Body of pancreas (tissue), 4 donors: ENCODE measurements at regions not wholly inside any gene's neighbourhood (a gene's known extent, or its start where the extent isn't known, plus 50 kb on each side); places are given as distances from the start of the nearest gene placed in this dataset.

Experiments used
- ATAC-seq: fragments of 150-250 bp; one replicate; pipeline ENCODE4 v1.9.1; 2016
- DNase-seq, 4 donors: peaks; one replicate each; pipeline ENCODE4 v3.0.0-alpha.2; 2019
- H3K27ac ChIP-seq, 4 donors: fragments of 200-600 bp; sonication (generic); 1 replicate in 3 of 4; 2 replicates in 1 of 4; pipeline versions ENCODE4 v1.5.1 to v1.6.1; 2016 to 2019; ENCODE audit warnings: mild to moderate bottlenecking in 1 of 4, mixed read lengths in 1 of 4, moderate library complexity in 1 of 4
- H3K27me3 ChIP-seq, 2 donors: fragments of 200-600 bp; sonication (generic); one replicate each; pipeline ENCODE4 v1.6.0; 2016; ENCODE audit warnings: mild to moderate bottlenecking in 1 of 2
- H3K36me3 ChIP-seq, 2 donors: fragments of 200-600 bp; sonication (generic); replicated peaks in 1 of 2; 2 replicates each; pipeline ENCODE4 v1.5.1; 2016; ENCODE audit warnings: low read depth in 2 of 2; ENCODE audit not compliant: insufficient read depth in 1 of 2
- H3K4me1 ChIP-seq: fragments of 200-600 bp; sonication (generic); one replicate; pipeline ENCODE4 v1.6.0; 2016
- H3K4me3 ChIP-seq, 2 donors: fragments of 200-600 bp; sonication (generic); 1 replicate in 1 of 2; 2 replicates in 1 of 2; pipeline ENCODE4 v1.5.1; 2016 to 2019
- H3K9me3 ChIP-seq, 3 donors: fragments of 200-600 bp; sonication (generic); 1 replicate in 2 of 3; 2 replicates in 1 of 3; pipeline ENCODE4 v1.5.1; 2016
- CTCF ChIP-seq, 7 experiments: fragments of 450-650 bp in 4 of 7; fragments of 200-600 bp in 3 of 7; sonication (generic) in 3 of 7; IDR thresholded peaks; one replicate each; pipeline ENCODE4 v1.5.1; 2016 to 2019; ENCODE audit warnings: antibody characterized with exemption in 7 of 7
- POLR2A ChIP-seq, 3 donors: fragments of 450-650 bp; IDR thresholded peaks; one replicate each; pipeline ENCODE4 v1.6.1; 2016; ENCODE audit warnings: antibody characterized with exemption in 3 of 3, mild to moderate bottlenecking in 2 of 3
- WGBS, 2 donors: methylation state at CpG; one replicate each; pipeline ENCODE4 v1.1.5; 2017; 5-methylcytosine and 5-hydroxymethylcytosine counted together
- intact Hi-C: fragments of 100-400 bp; cut with DNase I; formaldehyde crosslinking; loops from one replicate; pipeline ENCODE4 v1.15.1; 2023

GRCh38 chr2:152920846-152921245 lies 202.4 kb downstream of the ARL6IP6 start:
- Histone ChIP-seq H3K27me3 (no peaks in the 10 kb centered on the region), H3K36me3 (no peaks in the 10 kb centered on the region), H3K4me1 (no peaks in the 10 kb centered on the region), H3K4me3 (no peak overlapping the region), H3K27ac (no peak overlapping the region), H3K9me3 (no peaks in the 10 kb centered on the region)
- 46 to 53% methylated on average over 2 of the region's 2 CpGs for WGBS, 2 donors
- intact Hi-C loops: no loop called here
- no peak for TF ChIP-seq POLR2A (IDR thresholded peaks at IDR 0.05)
- TF ChIP-seq CTCF (IDR thresholded peaks at IDR 0.05): no peak
- DNase-seq (no peak), ATAC-seq (no peak)

GRCh38 chr2:152910970-152911369 lies 192.6 kb downstream of the ARL6IP6 start:
- DNase-seq (no peak), ATAC-seq (no peak)
- H3K27me3 ChIP-seq: no peaks in the 10 kb centered on the region
- H3K9me3 ChIP-seq: no peaks in the 10 kb centered on the region
- no peaks in the 10 kb centered on the region for H3K36me3 ChIP-seq
- intact Hi-C loops: no loop called here
- H3K4me3 ChIP-seq: no peak overlapping the region
- no peak overlapping the region for H3K27ac ChIP-seq
- TF ChIP-seq CTCF (IDR thresholded peaks at IDR 0.05) (no peak), POLR2A (IDR thresholded peaks at IDR 0.05) (no peak)
- H3K4me1 ChIP-seq: no peaks in the 10 kb centered on the region

- H3K9me3 ChIP-seq: no peaks in the 10 kb centered on the region
- no peak overlapping the region for H3K27ac ChIP-seq
- ATAC-seq (no peak), DNase-seq (no peak)
- 51 to 69% methylated on average over 5 of the region's 5 CpGs for WGBS, 2 donors
- TF ChIP-seq CTCF (IDR thresholded peaks at IDR 0.05): no peak
- TF ChIP-seq POLR2A (IDR thresholded peaks at IDR 0.05): no peak
- intact Hi-C loops: no loop called here
- H3K27me3 ChIP-seq: no peaks in the 10 kb centered on the region
- H3K36me3 ChIP-seq: no peaks in the 10 kb centered on the region
- no peaks in the 10 kb centered on the region for H3K4me1 ChIP-seq
- no peak overlapping the region for H3K4me3 ChIP-seq
These were observed 188.6 kb downstream of the ARL6IP6 start for GRCh38 chr2:152907046-152907445.

GRCh38 chr2:152894051-152894450 lies 175.6 kb downstream of the ARL6IP6 start:
- no peak for DNase-seq
- WGBS, 2 donors: 61 to 79% methylated on average over 5 of the region's 5 CpGs
- TF ChIP-seq POLR2A (IDR thresholded peaks at IDR 0.05) (no peak), CTCF (IDR thresholded peaks at IDR 0.05) (no peak)
- Histone ChIP-seq H3K4me1 (no peaks in the 10 kb centered on the region), H3K36me3 (no peaks in the 10 kb centered on the region), H3K27me3 (no peaks in the 10 kb centered on the region), H3K4me3 (no peak overlapping the region), H3K27ac (no peak overlapping the region), H3K9me3 (no peaks in the 10 kb centered on the region)
- no peak for ATAC-seq
- intact Hi-C loops: no loop called here

GRCh38 chr2:152890736-152891135 lies 172.3 kb downstream of the ARL6IP6 start:
- ATAC-seq: no peak

More at GRCh38 chr2:152890736-152891135, 172.3 kb downstream of the ARL6IP6 start:
- peak in 1 of 4 donors; percentile 15 for DNase-seq
- no peaks in the 10 kb centered on the region for H3K27me3 ChIP-seq
- no peak overlapping the region for H3K4me3 ChIP-seq
- H3K4me1 ChIP-seq: no peaks in the 10 kb centered on the region
- H3K27ac ChIP-seq: no peak overlapping the region
- 16 to 19% methylated on average over 2 of the region's 2 CpGs for WGBS, 2 donors
- no peaks in the 10 kb centered on the region for H3K36me3 ChIP-seq
- TF ChIP-seq POLR2A (IDR thresholded peaks at IDR 0.05) (no peak), CTCF (IDR thresholded peaks at IDR 0.05) (no peak)
- intact Hi-C loops: no loop called here
- no peaks in the 10 kb centered on the region for H3K9me3 ChIP-seq
